GM12865 (cell line): ENCODE measurements at regions not wholly inside any gene's neighbourhood (a gene's known extent, or its start where the extent isn't known, plus 50 kb on each side); places are given as distances from the start of the nearest gene placed in this dataset.
"Not testable (repeated sequence)": the region's sequence is repeated elsewhere in the genome, so short reads cannot be mapped to it uniquely, and the experiment has no call there.

Experiments
- DNase-seq: peaks from one replicate; pipeline ENCODE4 v3.0.0; 2010; ENCODE audit warnings: low read depth
- H3K4me3 ChIP-seq: 2 replicates; pipeline ENCODE4 v1.5.1; 2011; ENCODE audit warnings: mild to moderate bottlenecking, low read depth, low read length, control low read depth
- CTCF ChIP-seq: IDR thresholded peaks from 2 replicates; pipeline ENCODE4 v1.5.1; 2011; ENCODE audit warnings: low read length, control low read depth, low read depth, inconsistent platforms; ENCODE audit not compliant: insufficient read depth; ENCODE audit errors: missing control alignments

DNA sequence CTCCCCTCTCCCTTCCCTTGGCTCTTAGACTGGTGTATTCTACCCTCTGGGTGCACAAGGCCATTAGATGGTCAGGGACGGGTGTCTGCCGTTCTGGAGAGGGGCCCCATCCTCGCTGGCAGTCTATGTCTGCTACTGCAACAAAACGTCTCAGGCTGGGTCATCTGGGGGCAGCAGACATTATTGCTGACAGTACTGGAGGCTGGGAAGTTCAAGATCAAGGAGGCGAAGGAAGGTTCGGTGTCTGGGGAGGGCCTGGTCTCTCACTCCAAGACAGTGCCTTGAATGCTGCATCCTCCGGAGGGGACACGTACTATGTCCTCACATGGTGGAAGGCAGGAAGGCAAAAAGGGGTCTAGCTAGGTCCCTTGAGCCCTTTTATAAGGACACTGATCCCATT lies 93.4 kb upstream of the COL5A1 start:
- no peak overlapping the region for H3K4me3 ChIP-seq
- no peak for DNase-seq
- no peak for TF ChIP-seq CTCF

- no peak for TF ChIP-seq CTCF
- no peak overlapping the region for H3K4me3 ChIP-seq
- DNase-seq, result no peak
Observed at GRCh38 chr9:134548618-134549017, 93.0 kb upstream of the COL5A1 start.

DNA sequence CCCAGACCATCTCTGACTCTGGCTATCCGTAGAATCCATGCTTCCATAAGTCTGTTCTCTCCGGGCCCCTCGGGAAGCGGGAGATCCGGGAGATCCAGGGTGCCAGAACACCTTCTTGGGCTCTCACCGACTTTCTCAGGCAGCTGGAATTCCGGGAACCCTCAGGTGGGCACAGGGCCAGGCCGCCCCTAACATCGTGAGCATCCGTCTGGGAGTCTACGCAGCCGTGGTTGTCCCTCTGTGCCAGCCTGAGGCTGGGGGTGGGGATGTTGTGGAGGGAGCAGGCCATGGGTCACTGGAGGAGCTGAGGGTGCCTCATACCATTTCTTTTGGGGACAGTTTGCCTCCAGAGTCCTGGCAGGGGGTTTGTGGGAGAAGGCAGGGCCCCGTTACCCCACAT lies 92.3 kb upstream of the COL5A1 start:
- no peak for DNase-seq
- H3K4me3 ChIP-seq, result no peak overlapping the region
- no peak for TF ChIP-seq CTCF

DNA sequence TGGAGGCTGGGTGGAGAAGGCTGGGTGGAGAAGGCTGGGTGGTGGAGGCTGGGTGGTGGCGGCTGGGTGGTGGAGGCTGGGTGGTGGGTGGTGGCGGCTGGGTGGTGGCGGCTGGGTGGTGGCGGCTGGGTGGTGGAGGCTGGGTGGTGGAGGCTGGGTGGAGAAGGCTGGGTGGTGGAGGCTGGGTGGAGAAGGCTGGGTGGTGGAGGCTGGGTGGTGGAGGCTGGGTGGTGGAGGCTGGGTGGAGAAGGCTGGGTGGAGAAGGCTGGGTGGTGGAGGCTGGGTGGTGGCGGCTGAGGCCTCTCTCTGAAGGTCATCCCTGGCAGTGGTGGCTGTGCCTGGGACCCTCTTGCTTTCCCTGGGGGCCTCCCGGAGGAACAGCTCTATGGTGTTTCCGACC lies 91.5 kb upstream of the COL5A1 start:
- not testable (repeated sequence) for DNase-seq, H3K4me3 ChIP-seq

DNA sequence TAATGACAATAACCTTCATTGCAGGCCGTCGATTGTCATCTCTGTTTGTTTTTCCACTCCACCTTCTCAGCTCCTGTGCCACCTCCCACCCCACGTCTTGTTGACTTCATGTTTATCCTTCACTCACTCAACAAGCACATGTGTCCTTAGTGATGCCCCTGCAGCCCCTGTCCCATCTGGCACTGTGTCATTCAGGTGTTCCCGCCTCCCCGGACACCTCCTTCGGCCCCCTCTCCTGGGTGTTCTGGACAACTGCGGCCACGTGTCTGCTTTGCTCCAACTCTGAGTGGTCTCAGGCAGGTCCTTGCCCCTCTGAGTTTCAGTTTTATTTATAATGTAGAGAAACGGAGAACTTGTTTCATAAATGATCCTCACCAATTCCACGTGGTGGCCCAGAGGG lies 91.0 kb upstream of the COL5A1 start:
- H3K4me3 ChIP-seq, result no peak overlapping the region
- no peak for TF ChIP-seq CTCF
- no peak for DNase-seq

DNA sequence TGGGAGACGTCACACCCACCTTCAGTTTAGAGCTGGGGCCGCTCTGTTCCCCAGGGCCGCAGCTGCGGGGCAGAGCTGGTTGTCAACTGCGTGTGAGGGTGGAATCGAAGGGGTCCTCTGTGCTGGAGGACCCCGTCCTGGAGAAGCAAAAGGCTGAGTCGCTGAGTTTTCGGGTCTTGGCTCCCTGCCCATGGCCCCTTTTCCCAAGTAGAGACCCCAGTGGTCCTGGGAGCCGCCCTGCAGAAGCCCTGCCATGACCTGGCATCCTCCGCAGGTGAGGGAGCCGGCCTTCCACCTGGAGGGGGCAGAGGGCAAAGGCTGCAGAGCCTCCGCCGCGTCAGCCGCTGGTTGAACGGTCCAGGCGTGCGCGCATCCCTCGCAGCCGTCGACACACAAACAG lies 90.4 kb upstream of the COL5A1 start:
- no peak overlapping the region for H3K4me3 ChIP-seq
- no peak for TF ChIP-seq CTCF
- no peak for DNase-seq

DNA sequence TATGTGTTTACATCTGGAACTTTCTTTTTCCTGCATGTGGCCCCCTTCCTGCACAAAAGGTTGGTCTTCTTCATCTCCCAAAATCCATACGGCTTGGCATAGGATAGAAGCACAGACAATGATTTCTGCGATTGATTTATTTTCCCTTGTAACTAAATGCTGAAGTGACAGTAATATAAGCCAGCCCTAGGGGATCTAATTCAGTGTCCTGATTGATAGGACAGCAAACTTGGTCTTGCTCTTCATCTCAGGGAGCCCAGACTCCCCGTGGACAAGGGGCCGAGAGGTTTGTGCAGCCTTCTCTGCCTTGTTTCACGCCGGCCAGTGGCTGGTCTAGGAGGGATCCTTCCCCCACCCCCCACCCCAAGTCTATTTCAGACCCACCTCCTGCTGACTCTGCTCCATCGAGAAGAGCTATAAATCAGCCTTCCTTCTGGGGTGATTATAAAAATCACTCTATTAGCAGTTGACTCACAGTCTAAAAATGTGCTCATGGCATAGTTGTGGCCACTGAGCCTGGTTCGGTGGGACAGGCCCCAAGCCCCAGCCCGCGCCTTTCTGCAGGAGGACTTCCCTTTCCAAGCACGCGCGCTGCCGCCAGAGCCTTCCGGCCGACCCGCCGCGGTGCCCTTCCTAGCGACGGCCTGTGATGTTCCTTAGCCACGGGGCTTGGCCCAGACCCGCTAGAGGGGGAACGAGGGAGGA lies 89.8 kb upstream of the COL5A1 start:
- no peak for TF ChIP-seq CTCF
- no peak for DNase-seq
- H3K4me3 ChIP-seq, result no peak overlapping the region
